ENCODE measurements at regions not wholly inside any gene's neighbourhood (a gene's known extent, or its start where the extent isn't known, plus 50 kb on each side); places are given as distances from the start of the nearest gene placed in this dataset.

DNA sequence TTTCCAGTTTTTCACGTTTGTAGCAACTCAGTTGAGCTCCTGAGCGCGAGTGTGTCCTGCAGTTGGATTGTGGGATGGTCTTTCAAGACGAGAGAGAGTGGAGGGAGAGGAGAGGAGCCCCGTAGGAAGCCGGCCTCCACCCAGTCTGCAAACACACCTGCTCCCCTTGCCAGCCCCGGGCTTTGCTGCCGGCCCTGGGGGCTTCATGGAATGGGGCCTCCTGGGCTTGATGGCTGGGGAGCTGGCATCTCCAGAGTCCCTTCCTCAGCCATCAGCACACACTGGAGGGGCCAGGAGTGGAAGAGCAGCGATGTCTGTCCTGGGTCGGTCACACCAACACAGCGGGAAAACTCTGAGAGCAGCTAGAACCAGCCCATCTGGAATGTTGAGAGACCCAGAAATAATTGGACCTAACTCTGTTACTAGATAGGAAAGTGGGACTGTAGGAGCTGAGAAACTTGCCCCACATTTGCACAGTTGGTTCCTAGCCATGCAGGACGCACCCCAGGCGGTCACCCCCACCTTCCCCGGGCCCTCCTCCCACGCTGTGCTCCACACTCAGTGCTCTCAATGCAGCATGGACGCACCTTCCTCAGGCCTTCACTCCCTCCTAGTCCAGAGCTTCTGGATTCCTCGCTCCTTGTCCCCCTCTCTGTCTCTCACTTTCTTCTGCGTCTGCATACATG lies 69.6 kb downstream of the PTGR3 start:
- no peaks in the 10 kb centered on the region for H3K4me1 Mint-ChIP-seq
- ATAC-seq (no peak), DNase-seq (no peak)
- H3K9me3 Mint-ChIP-seq: peaks cover 0 to 9% (median 3%) of the 10 kb centered on the region in 9 donors
- H3K4me3 Mint-ChIP-seq: no peak overlapping the region
- POLR2A ChIA-PET: no interaction called here
- no peaks in the 10 kb centered on the region for H3K36me3 Mint-ChIP-seq
- H3K27ac Mint-ChIP-seq: peak overlapping the region in 1 of 10 donors; percentile 74
- peaks cover 0 to 7% (median 5%) of the 10 kb centered on the region in 5 donors for H3K27me3 Mint-ChIP-seq

DNA sequence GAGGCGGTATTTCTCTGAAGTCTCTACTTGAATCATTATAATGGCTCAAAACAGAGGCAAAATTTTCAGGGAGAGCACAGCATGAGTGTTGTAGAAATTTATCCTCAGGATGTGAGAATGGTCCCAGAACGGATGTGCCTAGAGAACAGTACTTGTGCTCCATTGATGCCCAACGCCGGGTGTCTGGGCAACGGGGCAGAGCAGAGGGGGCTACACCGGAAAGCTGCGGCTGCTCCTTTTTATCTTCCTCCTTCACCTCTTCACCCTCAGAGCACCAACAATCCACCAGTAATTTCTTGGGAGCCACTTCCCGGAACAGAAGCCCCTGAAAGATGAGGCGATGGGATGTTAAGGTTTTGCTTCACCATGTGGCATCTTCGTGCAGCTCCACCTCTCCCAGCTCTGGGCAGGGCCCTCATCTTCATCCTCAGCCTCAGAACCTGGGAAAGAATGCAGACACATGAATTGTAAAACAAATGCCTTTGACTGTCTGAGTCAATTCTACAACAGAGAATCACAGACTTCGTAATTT lies 71.5 kb downstream of the PTGR3 start:
- ATAC-seq (no peak), DNase-seq (no peak)
- Mint-ChIP-seq H3K36me3 (no peaks in the 10 kb centered on the region), H3K9me3 (peaks cover 0 to 3% (median 0%) of the 10 kb centered on the region in 9 donors), H3K4me1 (no peaks in the 10 kb centered on the region), H3K27ac (peak overlapping the region in 1 of 10 donors; percentile 18), H3K27me3 (peaks cover 0 to 11% (median 8%) of the 10 kb centered on the region in 5 donors), H3K4me3 (no peak overlapping the region)
- POLR2A ChIA-PET: no interaction called here

- no peak overlapping the region for H3K27ac Mint-ChIP-seq
- POLR2A ChIA-PET: no interaction called here
- H3K27me3 Mint-ChIP-seq: peaks cover 0 to 11% (median 5%) of the 10 kb centered on the region in 5 donors
- DNase-seq (no peak), ATAC-seq (no peak)
- no peaks in the 10 kb centered on the region for H3K9me3 Mint-ChIP-seq
- H3K4me3 Mint-ChIP-seq: no peak overlapping the region
- H3K4me1 Mint-ChIP-seq: no peaks in the 10 kb centered on the region
- no peaks in the 10 kb centered on the region for H3K36me3 Mint-ChIP-seq
These were observed 73.7 kb downstream of the PTGR3 start for GRCh38 chr18:75135158-75135725.

GRCh38 chr18:75134611-75134975 lies 74.3 kb downstream of the PTGR3 start:
- Mint-ChIP-seq H3K27me3 (peaks cover 0 to 10% (median 5%) of the 10 kb centered on the region in 5 donors), H3K36me3 (no peaks in the 10 kb centered on the region), H3K4me3 (no peak overlapping the region), H3K9me3 (no peaks in the 10 kb centered on the region), H3K27ac (no peak overlapping the region), H3K4me1 (no peaks in the 10 kb centered on the region)
- DNase-seq (no peak), ATAC-seq (no peak)
- POLR2A ChIA-PET: no interaction called here

GRCh38 chr18:75133721-75134610 lies 75.0 kb downstream of the PTGR3 start:
- Mint-ChIP-seq H3K27ac (no peak overlapping the region), H3K9me3 (no peaks in the 10 kb centered on the region), H3K4me3 (no peak overlapping the region), H3K4me1 (no peaks in the 10 kb centered on the region), H3K36me3 (no peaks in the 10 kb centered on the region), H3K27me3 (peaks cover 0 to 10% (median 5%) of the 10 kb centered on the region in 5 donors)
- DNase-seq: no peak
- POLR2A ChIA-PET: no interaction called here
- no peak for ATAC-seq

DNA sequence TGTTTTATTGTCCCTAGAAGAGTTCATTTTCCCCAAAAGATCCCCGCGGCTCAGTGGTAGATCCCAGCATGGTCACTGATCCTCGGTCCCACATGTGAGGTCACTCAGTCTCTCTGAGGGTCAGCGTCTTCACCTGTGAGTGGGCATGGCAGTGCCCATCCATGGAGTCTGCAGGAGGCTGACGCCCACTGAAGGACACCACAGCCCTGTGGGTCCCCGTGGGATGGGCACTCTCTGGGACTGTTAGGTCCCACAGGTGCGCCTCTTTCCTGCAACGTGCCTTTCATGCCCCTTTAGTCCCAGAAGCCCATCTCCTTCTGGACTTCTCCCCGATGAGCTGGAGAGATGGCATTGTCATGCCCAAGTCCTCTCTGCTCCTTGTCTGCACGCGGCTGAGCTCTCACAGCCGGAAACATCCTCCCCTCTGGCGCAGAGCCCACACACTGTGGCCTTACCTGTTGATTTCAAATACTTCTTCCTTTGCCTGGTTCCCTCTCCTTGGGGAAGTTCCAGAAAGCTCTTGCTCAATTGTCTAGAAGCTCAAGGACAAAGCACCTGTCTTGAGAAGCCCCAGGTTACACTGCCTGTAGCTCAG lies 75.9 kb downstream of the PTGR3 start:
- POLR2A ChIA-PET: interaction anchor here (0.5 kb wide), 1 partner anchor 60 kb away, joined by 4 read pairs; no protein-coding TSS in a partner anchor
- Mint-ChIP-seq H3K36me3 (no peaks in the 10 kb centered on the region), H3K4me1 (no peaks in the 10 kb centered on the region), H3K27ac (no peak overlapping the region), H3K9me3 (no peaks in the 10 kb centered on the region), H3K27me3 (peaks cover 0 to 10% (median 5%) of the 10 kb centered on the region in 5 donors), H3K4me3 (no peak overlapping the region)
- no peak for DNase-seq
- no peak for ATAC-seq

- no peaks in the 10 kb centered on the region for H3K9me3 Mint-ChIP-seq
- H3K4me3 Mint-ChIP-seq: no peak overlapping the region
- H3K4me1 Mint-ChIP-seq: no peaks in the 10 kb centered on the region
- H3K27me3 Mint-ChIP-seq: peaks cover 0 to 10% (median 5%) of the 10 kb centered on the region in 5 donors
- no peak for ATAC-seq
- no peaks in the 10 kb centered on the region for H3K36me3 Mint-ChIP-seq
- no peak overlapping the region for H3K27ac Mint-ChIP-seq
- POLR2A ChIA-PET: no interaction called here
- DNase-seq: no peak
These were observed 76.7 kb downstream of the PTGR3 start for GRCh38 chr18:75132098-75132870.

- Mint-ChIP-seq H3K27ac (no peak overlapping the region), H3K9me3 (no peaks in the 10 kb centered on the region), H3K4me3 (no peak overlapping the region), H3K36me3 (no peaks in the 10 kb centered on the region), H3K4me1 (no peaks in the 10 kb centered on the region), H3K27me3 (peaks cover 0 to 10% (median 5%) of the 10 kb centered on the region in 5 donors)
- DNase-seq: no peak
- ATAC-seq: no peak
- POLR2A ChIA-PET: no interaction called here
These were observed 77.4 kb downstream of the PTGR3 start for GRCh38 chr18:75131381-75132000.

- Mint-ChIP-seq H3K9me3 (peaks cover 0 to 2% (median 0%) of the 10 kb centered on the region in 9 donors), H3K27me3 (peaks cover 0 to 13% (median 9%) of the 10 kb centered on the region in 5 donors), H3K4me1 (peaks cover 0 to 3% (median 1%) of the 10 kb centered on the region in 4 donors), H3K36me3 (no peaks in the 10 kb centered on the region), H3K27ac (peak overlapping the region in 2 of 10 donors; percentile 35 to 41), H3K4me3 (no peak overlapping the region)
- DNase-seq (no peak), ATAC-seq (no peak)
- POLR2A ChIA-PET: no interaction called here
These were observed 78.2 kb downstream of the PTGR3 start for GRCh38 chr18:75130591-75131328.

DNA sequence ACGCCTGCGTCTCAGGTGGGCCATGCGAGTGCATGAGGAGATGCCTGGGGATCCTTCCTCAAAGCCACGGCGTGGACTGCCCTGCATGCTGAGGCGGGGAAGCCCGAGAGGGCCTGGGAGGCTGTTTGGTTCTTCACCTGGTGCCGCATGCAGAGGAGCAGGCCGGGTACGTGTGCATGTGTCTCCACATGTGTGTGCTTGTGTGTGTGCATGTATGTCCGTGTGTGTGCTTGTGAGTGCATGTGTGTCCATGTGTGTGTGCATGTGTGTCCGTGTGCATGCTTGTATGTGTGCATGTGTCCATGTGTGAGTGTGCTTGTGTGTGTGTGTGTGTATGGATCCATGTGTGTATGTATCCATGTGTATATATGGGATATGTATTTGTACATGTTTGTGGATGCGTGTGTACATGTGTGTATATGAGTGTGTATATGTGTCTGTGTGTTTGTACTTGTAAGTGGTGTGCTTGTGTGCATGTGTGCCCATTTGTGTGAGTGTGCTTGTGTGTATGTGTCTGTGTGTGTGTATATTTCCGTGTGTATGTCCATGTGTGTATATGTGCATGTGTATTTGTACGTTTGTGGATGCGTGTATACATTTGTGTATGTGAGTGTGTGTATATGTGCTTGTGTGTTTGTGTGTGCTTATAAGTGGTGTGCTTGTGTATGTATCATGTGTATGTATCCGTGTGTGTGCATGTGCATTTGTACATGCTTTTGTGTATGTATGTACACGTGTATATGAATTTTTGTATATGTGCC lies 79.0 kb downstream of the PTGR3 start:
- H3K36me3 Mint-ChIP-seq: no peaks in the 10 kb centered on the region
- H3K27ac Mint-ChIP-seq: peak overlapping the region in 2 of 10 donors; percentile 2 to 47
- DNase-seq: no peak
- H3K4me1 Mint-ChIP-seq: peaks cover 0 to 3% (median 1%) of the 10 kb centered on the region in 4 donors
- H3K4me3 Mint-ChIP-seq: no peak overlapping the region
- POLR2A ChIA-PET: no interaction called here
- no peak for ATAC-seq
- peaks cover 0 to 13% (median 9%) of the 10 kb centered on the region in 5 donors for H3K27me3 Mint-ChIP-seq
- peaks cover 0 to 2% (median 0%) of the 10 kb centered on the region in 9 donors for H3K9me3 Mint-ChIP-seq

All from naive thymus-derived CD8-positive, alpha-beta T cell (primary cell).